Upper lobe of right lung (tissue), 1 donor: ENCODE measurements at regions not wholly inside any gene's neighbourhood (a gene's known extent, or its start where the extent isn't known, plus 50 kb on each side); places are given as distances from the start of the nearest gene placed in this dataset.

Experiments used
- ATAC-seq: fragments of 200-7000 bp; cut with Tn5 transposase; one replicate; pipeline ENCODE4 v1.9.1; 2020; ENCODE audit warnings: mild to moderate bottlenecking, moderate library complexity
- DNase-seq: peaks from one replicate; pipeline ENCODE4 v3.0.0-alpha.2; 2020
- H3K27ac ChIP-seq: fragments of 200-600 bp; one replicate; pipeline ENCODE4 v1.8.0; 2022
- H3K27me3 ChIP-seq: fragments of 200-600 bp; one replicate; pipeline ENCODE4 v1.8.0; 2022; ENCODE audit warnings: mild to moderate bottlenecking
- H3K36me3 ChIP-seq: fragments of 200-600 bp; one replicate; pipeline ENCODE4 v1.8.0; 2022
- H3K4me1 ChIP-seq: fragments of 200-600 bp; one replicate; pipeline ENCODE4 v1.8.0; 2022
- H3K4me3 ChIP-seq: fragments of 200-600 bp; one replicate; pipeline ENCODE4 v1.8.0; 2022; ENCODE audit warnings: mild to moderate bottlenecking
- H3K9me3 ChIP-seq: fragments of 200-600 bp; one replicate; pipeline ENCODE4 v1.8.0; 2022
- intact Hi-C: fragments of 100-400 bp; cut with DNase I; formaldehyde crosslinking; loops from one replicate; pipeline ENCODE4 v1.11.0; 2022
- TF ChIP-seq, protein P1 (sequence below): fragments of 200-600 bp; IDR thresholded peaks from one replicate; pipeline ENCODE4 v1.8.0; 2022; ENCODE audit warnings: antibody characterized with exemption
- donor health status: DM: no; HTN: yes; CAD: no; lungs with severe emphysema.

DNA sequence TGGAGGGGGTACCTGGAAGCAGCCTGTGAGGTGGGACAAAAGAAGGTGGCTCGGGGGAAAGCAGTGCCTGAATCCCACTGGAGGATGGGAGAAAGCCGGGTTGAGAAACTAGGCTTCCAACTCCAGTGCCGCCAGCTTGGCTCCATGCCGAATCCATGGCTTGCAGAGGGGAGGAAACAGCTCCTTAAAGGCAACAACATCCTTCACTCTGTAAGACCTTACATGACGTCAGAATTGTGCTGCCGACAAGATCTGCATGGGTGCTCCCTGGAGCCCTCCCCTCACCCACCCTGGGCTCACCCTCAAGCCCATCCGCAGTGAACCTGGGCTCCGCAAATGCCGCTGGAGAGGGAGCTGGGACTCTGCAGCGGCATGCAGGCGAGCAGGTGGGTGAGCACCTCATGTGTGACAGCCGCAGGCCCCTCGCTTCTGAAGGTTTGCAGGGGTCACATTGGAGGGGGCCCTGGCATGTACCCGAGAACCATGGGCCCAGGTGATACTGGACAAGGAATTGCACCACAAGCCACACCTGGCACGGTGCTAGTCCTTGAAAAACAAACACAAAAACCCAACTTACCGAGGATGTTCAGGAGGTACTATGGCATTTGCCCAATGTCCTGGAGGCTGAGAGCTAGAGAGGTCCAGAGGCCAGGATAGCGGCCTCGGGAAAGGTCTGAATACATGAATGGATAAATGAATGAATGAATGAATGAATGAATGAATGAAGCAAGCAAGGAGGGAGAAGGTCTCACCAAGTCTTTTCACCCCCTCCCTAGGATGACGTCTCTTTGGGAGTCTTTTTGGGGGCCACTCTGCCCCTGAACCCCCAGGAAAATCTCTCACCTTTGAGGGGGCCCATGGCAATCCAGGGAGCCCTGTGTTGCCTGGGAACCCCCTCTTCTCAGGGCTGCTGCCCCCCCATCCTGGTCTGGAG, 238.6 kb upstream of the SHH start:
- intact Hi-C loops = no loop called here
- no peaks in the 10 kb centered on the region for H3K36me3 ChIP-seq
- TF ChIP-seq, protein P1, sequence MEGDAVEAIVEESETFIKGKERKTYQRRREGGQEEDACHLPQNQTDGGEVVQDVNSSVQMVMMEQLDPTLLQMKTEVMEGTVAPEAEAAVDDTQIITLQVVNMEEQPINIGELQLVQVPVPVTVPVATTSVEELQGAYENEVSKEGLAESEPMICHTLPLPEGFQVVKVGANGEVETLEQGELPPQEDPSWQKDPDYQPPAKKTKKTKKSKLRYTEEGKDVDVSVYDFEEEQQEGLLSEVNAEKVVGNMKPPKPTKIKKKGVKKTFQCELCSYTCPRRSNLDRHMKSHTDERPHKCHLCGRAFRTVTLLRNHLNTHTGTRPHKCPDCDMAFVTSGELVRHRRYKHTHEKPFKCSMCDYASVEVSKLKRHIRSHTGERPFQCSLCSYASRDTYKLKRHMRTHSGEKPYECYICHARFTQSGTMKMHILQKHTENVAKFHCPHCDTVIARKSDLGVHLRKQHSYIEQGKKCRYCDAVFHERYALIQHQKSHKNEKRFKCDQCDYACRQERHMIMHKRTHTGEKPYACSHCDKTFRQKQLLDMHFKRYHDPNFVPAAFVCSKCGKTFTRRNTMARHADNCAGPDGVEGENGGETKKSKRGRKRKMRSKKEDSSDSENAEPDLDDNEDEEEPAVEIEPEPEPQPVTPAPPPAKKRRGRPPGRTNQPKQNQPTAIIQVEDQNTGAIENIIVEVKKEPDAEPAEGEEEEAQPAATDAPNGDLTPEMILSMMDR = no peak
- ATAC-seq = no peak
- H3K27me3 ChIP-seq = no peaks in the 10 kb centered on the region
- peak; percentile 50 for DNase-seq
- no peaks in the 10 kb centered on the region for H3K4me1 ChIP-seq
- H3K27ac ChIP-seq = no peak overlapping the region
- no peak overlapping the region for H3K4me3 ChIP-seq
- no peaks in the 10 kb centered on the region for H3K9me3 ChIP-seq

DNA sequence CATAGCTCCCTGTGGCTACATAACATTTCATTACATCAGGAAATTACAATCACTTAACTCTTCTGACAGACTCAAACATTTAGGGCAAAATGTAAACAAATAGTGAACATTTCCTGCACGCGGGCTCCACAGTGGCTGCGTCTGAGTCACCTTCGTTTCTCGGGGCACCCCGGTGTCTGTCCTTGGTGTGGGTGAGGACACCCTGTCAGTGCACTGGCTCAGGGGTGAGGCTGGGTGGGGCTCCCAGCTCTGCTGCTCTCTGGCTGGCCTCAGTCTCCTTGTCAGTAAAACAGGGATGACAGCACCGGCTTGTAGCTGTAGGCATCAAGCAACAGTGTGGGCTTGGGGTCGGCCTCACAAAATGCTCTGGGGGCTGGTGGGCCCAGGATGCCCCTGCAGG, 237.1 kb upstream of the SHH start:
- H3K27me3 ChIP-seq = no peaks in the 10 kb centered on the region
- H3K27ac ChIP-seq = no peak overlapping the region
- ATAC-seq (no peak), DNase-seq (peak; percentile 60)
- intact Hi-C loops = no loop called here
- no peaks in the 10 kb centered on the region for H3K9me3 ChIP-seq
- no peaks in the 10 kb centered on the region for H3K36me3 ChIP-seq
- H3K4me1 ChIP-seq = no peaks in the 10 kb centered on the region
- TF ChIP-seq, protein P1 = no peak
- H3K4me3 ChIP-seq = no peak overlapping the region

DNA sequence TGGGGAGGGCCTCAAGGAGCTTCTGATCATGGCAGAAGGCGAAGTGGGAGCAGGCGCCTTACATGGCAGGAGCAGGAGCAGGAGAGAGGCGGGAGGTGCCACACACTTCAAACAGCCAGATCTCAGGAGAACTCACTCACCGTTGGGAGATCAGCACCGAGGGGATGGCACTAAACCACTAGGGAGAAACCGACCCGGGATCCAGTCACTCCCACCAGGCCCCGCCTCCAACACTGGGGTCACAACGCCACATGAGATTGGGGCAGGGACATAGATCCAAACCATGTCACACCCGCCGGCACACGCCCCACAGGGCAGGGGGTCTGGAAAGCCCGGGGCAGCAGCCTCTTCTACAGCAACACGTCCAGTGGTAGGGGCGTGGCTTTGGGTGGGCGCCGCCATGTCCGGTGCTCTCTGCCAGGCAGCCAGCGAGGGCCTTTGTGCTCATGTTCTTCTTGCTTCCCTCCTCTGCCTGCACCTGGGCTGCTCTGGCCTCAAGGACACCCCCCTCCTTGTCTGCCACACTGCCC, 233.8 kb upstream of the SHH start:
- TF ChIP-seq, protein P1 = no peak
- DNase-seq (no peak), ATAC-seq (no peak)
- Histone ChIP-seq H3K36me3 (no peaks in the 10 kb centered on the region), H3K27me3 (peaks cover 4% of the 10 kb centered on the region), H3K4me1 (no peaks in the 10 kb centered on the region), H3K9me3 (no peaks in the 10 kb centered on the region), H3K4me3 (no peak overlapping the region), H3K27ac (no peak overlapping the region)
- intact Hi-C loops = no loop called here

DNA sequence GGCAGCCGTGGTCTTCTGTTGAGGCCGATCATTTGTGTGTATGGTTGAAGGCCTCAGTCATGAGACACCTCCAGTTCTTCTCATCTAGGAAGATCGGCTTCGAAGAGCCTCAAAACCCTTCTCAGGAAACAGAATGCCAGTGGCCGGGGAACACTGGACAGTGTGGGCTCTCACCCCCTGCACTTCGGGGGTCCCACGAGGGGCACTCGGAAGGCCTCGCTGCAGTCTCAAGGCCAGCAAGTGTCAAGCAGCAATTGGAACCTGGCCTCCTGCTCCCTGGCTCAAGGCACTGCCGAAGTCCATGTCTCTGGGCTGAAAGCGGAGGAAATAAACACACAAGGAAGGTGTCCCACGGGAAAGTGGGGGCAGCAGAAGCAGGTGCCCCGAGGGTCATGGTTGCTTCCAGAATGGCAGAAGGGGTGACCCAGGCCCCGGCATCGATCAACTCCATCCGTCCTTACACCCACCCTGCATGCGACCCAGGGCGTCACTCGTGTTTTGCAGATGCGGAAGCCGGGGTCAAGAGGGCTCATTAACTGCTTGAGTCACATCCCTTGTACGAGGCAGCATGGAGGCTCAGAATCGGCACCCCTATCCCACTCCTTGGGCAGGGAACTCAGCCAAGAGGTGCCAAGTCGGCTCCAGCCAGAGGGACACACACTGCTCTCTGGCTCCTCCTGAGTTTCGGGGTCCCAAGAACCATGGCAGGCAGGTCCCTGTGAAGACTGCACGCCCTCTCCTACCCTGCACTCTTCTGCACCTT, 231.3 kb upstream of the SHH start:
- intact Hi-C loops = no loop called here
- Histone ChIP-seq H3K27ac (no peak overlapping the region), H3K4me1 (no peaks in the 10 kb centered on the region), H3K27me3 (peaks cover 4% of the 10 kb centered on the region), H3K4me3 (no peak overlapping the region), H3K9me3 (no peaks in the 10 kb centered on the region), H3K36me3 (no peaks in the 10 kb centered on the region)
- TF ChIP-seq, protein P1 = no peak
- ATAC-seq (no peak), DNase-seq (no peak)

DNA sequence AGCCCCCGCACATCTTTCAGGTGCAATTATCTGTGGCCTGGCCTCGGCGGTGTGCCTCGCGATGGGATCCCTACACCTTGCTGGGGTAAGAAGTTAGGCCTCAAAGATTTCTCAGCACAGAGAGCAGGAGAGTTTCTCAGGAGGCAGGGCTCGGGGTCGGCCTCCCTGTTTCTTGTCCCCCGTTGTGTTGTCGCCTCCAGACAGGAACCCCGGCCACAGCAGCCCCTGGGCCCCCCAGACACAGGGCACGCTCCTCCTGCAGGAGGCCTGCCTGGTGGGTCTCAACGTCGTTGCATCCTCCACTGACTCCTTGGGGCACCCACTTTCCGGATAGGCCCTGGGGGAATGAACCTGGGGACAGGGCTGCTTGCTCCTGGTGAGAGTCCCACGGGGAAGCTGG, 229.1 kb upstream of the SHH start:
- TF ChIP-seq, protein P1 = no peak
- intact Hi-C loops = no loop called here
- Histone ChIP-seq H3K27me3 (peaks cover 4% of the 10 kb centered on the region), H3K4me1 (no peaks in the 10 kb centered on the region), H3K9me3 (no peaks in the 10 kb centered on the region), H3K36me3 (no peaks in the 10 kb centered on the region), H3K27ac (no peak overlapping the region), H3K4me3 (no peak overlapping the region)
- DNase-seq = no peak
- no peak for ATAC-seq
